Esophagus squamous epithelium (tissue), 5 donors: ENCODE measurements at regions not wholly inside any gene's neighbourhood (a gene's known extent, or its start where the extent isn't known, plus 50 kb on each side); places are given as distances from the start of the nearest gene placed in this dataset.

Experiments
- DNase-seq: peaks from one replicate; lab custom pipeline; 2025; lab: John Stamatoyannopoulos, UW
- H3K27ac ChIP-seq, 4 donors: fragments of 200-600 bp; sonication (generic); one replicate each; pipeline ENCODE4 v1.5.1; 2016 to 2019; ENCODE audit warnings: mild to moderate bottlenecking in 1 of 4
- H3K27me3 ChIP-seq, 4 donors: fragments of 200-600 bp; sonication (generic); 1 replicate in 3 of 4; 2 replicates in 1 of 4; pipeline versions ENCODE4 v1.5.1 to v1.6.0; 2017 to 2021; ENCODE audit warnings: antibody characterized with exemption in 1 of 4
- H3K36me3 ChIP-seq, 3 donors: fragments of 200-600 bp; sonication (generic); one replicate each; pipeline ENCODE4 v1.5.1; 2016 to 2019
- H3K4me1 ChIP-seq, 3 donors: fragments of 200-600 bp; sonication (generic); one replicate each; pipeline ENCODE4 v1.5.1; 2017 to 2019
- H3K4me3 ChIP-seq, 4 donors: fragments of 200-600 bp; sonication (generic); 1 replicate in 3 of 4; 2 replicates in 1 of 4; pipeline ENCODE4 v1.5.1; 2016 to 2019; ENCODE audit warnings: mild to moderate bottlenecking in 2 of 4, moderate library complexity in 1 of 4
- H3K9me3 ChIP-seq, 3 donors: fragments of 200-600 bp; sonication (generic); one replicate each; pipeline ENCODE4 v1.5.1; 2016 to 2019
- POLR2A ChIP-seq, 4 donors: fragments of 450-650 bp; IDR thresholded peaks; one replicate each; pipeline ENCODE4 v1.6.1; 2017; ENCODE audit warnings: antibody characterized with exemption in 4 of 4, mild to moderate bottlenecking in 4 of 4, moderate library complexity in 3 of 4
- WGBS, 2 donors: methylation state at CpG; one replicate each; pipeline ENCODE4 v1.1.5; 2018; 5-methylcytosine and 5-hydroxymethylcytosine counted together
- intact Hi-C: fragments of 100-400 bp; cut with DNase I; formaldehyde crosslinking; loops from one replicate; pipeline ENCODE4 v1.15.0; 2022
- TF ChIP-seq, protein P1 (sequence below), 6 experiments: fragments of 450-650 bp in 4 of 6; fragments of 200-600 bp in 2 of 6; sonication (generic) in 2 of 6; IDR thresholded peaks; one replicate each; pipeline ENCODE4 v1.5.1; 2016 to 2019; ENCODE audit warnings: antibody characterized with exemption in 6 of 6, mild to moderate bottlenecking in 4 of 6, moderate library complexity in 4 of 6
- donor health status: DM: yes; HTN: yes; CAD: no.

DNA sequence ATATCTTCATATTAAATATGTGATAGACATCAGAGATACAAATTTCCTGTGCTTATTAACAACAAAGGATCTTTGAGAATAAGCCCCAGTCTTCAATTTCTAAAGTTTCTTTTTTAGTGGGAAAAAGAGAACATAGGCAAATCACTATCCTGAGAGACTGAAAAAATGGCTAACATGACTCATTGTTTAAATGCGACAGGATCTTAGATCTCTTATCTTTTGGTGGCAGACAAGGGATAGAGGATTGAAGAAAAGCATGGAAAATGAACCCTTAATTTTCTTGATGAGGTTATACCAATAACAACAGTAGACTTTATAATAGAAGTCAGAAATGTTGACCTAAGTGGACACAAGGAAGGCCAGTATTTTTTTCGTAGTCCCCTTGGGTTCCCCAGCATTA, 178.6 kb upstream of the MAP3K7 start:
- TF ChIP-seq, protein P1, sequence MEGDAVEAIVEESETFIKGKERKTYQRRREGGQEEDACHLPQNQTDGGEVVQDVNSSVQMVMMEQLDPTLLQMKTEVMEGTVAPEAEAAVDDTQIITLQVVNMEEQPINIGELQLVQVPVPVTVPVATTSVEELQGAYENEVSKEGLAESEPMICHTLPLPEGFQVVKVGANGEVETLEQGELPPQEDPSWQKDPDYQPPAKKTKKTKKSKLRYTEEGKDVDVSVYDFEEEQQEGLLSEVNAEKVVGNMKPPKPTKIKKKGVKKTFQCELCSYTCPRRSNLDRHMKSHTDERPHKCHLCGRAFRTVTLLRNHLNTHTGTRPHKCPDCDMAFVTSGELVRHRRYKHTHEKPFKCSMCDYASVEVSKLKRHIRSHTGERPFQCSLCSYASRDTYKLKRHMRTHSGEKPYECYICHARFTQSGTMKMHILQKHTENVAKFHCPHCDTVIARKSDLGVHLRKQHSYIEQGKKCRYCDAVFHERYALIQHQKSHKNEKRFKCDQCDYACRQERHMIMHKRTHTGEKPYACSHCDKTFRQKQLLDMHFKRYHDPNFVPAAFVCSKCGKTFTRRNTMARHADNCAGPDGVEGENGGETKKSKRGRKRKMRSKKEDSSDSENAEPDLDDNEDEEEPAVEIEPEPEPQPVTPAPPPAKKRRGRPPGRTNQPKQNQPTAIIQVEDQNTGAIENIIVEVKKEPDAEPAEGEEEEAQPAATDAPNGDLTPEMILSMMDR (IDR thresholded peaks at IDR 0.05) = no peak
- TF ChIP-seq POLR2A (IDR thresholded peaks at IDR 0.05) = no peak
- Histone ChIP-seq H3K9me3 (no peaks in the 10 kb centered on the region), H3K36me3 (no peaks in the 10 kb centered on the region), H3K4me1 (no peaks in the 10 kb centered on the region), H3K4me3 (no peak overlapping the region), H3K27me3 (no peaks in the 10 kb centered on the region), H3K27ac (no peak overlapping the region)
- WGBS, 2 donors = 68 to 73% methylated on average over 2 of the region's 2 CpGs
- intact Hi-C loops = no loop called here
- DNase-seq = no peak

DNA sequence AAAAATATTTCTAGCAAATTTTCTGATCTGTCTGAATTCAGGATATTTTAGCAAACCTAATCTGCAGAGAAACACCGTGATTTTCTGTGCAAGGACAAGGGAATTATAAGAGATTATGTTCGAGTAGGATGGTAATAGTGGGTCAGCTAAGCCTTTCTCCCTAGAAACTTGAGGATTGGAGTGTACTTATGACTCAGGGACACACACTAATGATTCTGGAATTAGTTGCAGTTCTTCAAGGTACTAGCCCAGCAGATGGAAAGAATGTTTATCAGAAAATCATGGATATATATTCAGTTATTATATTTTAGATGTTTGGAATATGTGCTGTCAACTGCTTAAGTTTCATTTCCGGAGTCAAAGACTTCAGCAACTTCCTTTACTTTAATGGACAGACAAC, 177.1 kb upstream of the MAP3K7 start:
- intact Hi-C loops = no loop called here
- Histone ChIP-seq H3K27ac (no peak overlapping the region), H3K4me3 (no peak overlapping the region), H3K36me3 (no peaks in the 10 kb centered on the region), H3K4me1 (no peaks in the 10 kb centered on the region), H3K9me3 (no peaks in the 10 kb centered on the region), H3K27me3 (no peaks in the 10 kb centered on the region)
- DNase-seq = no peak
- 78 to 79% methylated on average over 3 of the region's 3 CpGs for WGBS, 2 donors
- TF ChIP-seq, protein P1 (IDR thresholded peaks at IDR 0.05) = no peak
- TF ChIP-seq POLR2A (IDR thresholded peaks at IDR 0.05) = no peak

DNA sequence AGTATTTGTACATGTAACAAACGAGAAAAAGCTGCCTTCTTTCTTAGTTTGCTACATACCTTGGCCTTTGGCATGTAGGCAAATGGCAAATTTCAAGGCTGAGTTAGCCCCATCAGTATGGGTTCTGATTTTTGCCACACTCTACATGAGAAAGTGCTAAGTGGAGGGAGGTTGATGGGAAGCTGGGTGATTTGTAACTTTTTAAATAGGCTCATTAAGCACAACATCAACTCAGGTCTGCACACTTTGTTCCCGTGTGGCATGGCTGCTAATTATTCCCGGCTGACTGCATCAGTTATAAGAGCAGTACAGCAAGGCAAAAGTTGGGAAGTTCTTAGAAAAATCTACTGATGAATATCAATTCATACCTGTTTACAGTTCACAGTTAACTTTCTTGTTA, 172.8 kb upstream of the MAP3K7 start:
- Histone ChIP-seq H3K4me3 (no peak overlapping the region), H3K9me3 (no peaks in the 10 kb centered on the region), H3K27me3 (no peaks in the 10 kb centered on the region), H3K27ac (no peak overlapping the region), H3K4me1 (no peaks in the 10 kb centered on the region), H3K36me3 (no peaks in the 10 kb centered on the region)
- TF ChIP-seq, protein P1 (IDR thresholded peaks at IDR 0.05) = no peak
- no peak for TF ChIP-seq POLR2A (IDR thresholded peaks at IDR 0.05)
- DNase-seq = no peak
- 61 to 70% methylated on average over 3 of the region's 3 CpGs for WGBS, 2 donors
- intact Hi-C loops = no loop called here

DNA sequence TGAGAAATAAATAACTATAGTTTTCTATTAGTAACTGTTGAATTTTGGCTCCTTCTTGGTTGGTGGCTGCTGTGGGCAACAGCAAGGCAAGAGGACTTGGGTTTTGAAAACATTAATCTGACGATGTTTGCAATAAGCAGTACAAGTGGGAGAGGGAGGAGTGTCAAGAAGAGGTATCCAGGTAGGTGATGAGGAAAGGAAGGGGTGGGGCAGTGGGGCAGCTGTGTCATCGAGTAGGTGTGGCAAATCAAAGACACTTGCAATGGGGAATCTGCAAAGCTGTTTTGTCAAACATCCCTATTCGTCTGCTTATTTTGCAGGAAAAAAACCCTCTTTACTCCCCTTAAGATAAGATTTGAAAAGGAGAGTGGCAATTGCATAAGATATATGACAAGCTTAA, 171.9 kb upstream of the MAP3K7 start:
- 59 to 65% methylated on average over 3 of the region's 3 CpGs for WGBS, 2 donors

DNA sequence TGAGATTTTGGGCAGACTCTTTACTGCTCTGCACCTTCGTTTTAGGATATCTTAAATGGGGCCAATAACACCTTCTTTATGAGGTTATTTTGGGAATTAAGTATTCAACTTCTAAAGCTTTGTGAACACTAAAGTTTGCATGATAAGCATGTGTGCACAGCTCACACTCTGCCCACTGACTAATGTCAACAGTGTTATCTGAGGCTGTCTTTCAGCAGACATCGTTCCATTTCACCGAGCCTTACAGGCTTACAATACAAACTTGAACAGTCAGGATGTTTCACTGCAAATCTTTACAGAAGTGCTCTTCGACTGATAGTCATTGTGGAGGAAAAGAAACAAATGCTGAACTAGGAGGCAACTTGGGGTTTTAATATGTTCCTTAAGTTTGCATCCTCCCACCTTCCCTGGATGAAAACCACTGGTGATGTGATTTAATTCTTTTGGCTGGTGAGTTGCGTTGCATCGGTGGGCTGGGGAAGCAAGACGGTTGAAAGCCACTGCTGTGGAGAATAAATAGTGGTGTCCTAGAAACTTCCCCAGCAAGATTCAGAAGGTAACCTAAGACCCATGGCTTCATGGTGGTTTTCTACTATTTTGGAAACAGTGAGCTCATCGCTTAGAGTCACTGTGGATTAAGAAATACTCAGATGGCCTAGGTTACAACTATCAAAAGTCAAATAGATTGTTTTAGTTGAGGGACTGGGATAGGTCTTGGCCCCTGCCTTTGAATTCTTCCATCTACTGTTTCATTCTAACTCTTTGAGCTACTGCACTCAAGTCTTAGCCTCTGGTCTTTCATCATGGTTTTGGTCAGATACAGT, 167.2 kb upstream of the MAP3K7 start:
- Histone ChIP-seq H3K4me3 (no peak overlapping the region), H3K27ac (no peak overlapping the region), H3K9me3 (no peaks in the 10 kb centered on the region), H3K36me3 (no peaks in the 10 kb centered on the region), H3K4me1 (no peaks in the 10 kb centered on the region), H3K27me3 (no peaks in the 10 kb centered on the region)
- WGBS, 2 donors = 59 to 62% methylated on average over 8 of the region's 8 CpGs
- TF ChIP-seq POLR2A (IDR thresholded peaks at IDR 0.05) = no peak
- TF ChIP-seq, protein P1 (IDR thresholded peaks at IDR 0.05) = no peak
- DNase-seq = no peak
- intact Hi-C loops = no loop called here

More for the DNA sequence above, 171.9 kb upstream of the MAP3K7 start:
- Histone ChIP-seq H3K27me3 (no peaks in the 10 kb centered on the region), H3K4me3 (no peak overlapping the region), H3K27ac (no peak overlapping the region), H3K36me3 (no peaks in the 10 kb centered on the region), H3K4me1 (no peaks in the 10 kb centered on the region), H3K9me3 (no peaks in the 10 kb centered on the region)
- TF ChIP-seq POLR2A (IDR thresholded peaks at IDR 0.05) = no peak
- intact Hi-C loops = no loop called here
- no peak for DNase-seq
